GM19463 (cell line): ENCODE measurements at regions not wholly inside any gene's neighbourhood (a gene's known extent, or its start where the extent isn't known, plus 50 kb on each side); places are given as distances from the start of the nearest gene placed in this dataset.
"Not testable (repeated sequence)": the region's sequence is repeated elsewhere in the genome, so short reads cannot be mapped to it uniquely, and the experiment has no call there.

Experiments
- ATAC-seq: cut with Tn5 transposase; IDR thresholded peaks from one replicate; pipeline ENCODE4 v1.9.1; 2021; ENCODE audit warnings: mild to moderate bottlenecking, moderate library complexity; ENCODE audit not compliant: unreplicated experiment

DNA sequence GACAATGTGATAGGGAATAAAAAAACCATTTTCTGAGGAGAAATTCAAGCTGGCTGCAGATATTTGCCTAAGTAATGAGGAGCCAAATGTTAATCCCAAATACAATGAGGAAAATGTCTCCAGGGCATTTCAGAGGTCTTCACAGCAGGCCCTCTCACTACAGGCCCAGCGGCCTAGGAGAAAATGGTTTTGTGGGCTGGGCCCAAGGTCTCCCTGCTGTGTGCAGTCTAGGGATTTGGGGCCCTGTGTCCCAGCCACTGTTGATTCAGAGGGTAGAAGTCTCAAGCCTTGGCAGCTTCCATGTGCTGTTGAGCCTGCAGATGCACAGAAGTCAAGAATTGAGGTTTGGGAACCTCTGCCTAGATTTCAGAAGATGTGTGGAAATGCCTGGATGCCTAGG is 778.7 kb downstream of the CENPC start:
- no peak for ATAC-seq

DNA sequence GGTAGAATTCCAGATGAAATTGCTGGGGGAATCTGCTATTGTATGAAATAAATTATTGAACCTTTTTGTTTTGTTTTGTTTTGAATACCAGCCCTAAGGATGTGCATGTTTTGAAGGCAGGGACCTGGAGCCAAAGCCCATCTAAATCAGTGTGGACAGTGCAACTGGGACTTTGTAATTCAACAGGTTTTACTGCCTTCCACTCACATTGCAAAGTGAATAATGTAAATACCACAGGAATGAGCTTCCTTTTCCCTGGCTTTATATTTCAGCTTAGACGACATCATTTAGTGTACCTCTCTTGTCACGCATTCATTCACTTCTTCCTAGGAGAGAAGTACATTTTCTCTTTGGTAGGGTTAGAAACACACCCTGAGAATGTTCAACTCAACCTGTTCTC is 795.0 kb downstream of the CENPC start:
- ATAC-seq = no peak

DNA sequence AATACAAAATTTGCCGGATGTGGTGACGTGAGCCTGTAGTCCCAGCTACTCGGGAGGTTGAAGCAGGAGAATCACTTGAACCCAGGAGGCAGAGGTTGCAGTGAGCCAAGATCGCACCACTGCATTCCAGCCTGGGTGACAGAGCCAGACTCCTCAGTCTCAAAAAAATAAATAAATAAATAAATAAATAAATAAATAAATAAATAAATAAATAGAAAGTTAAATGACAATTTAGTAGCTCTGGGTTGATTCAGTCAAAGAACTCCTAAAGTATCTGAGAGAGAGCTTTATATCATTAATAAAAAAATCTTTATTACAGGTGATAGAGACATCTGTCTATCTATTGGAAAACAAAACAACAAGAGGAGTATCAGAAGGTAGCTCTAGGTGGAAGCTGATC is 798.4 kb downstream of the CENPC start:
- ATAC-seq = not testable (repeated sequence)

DNA sequence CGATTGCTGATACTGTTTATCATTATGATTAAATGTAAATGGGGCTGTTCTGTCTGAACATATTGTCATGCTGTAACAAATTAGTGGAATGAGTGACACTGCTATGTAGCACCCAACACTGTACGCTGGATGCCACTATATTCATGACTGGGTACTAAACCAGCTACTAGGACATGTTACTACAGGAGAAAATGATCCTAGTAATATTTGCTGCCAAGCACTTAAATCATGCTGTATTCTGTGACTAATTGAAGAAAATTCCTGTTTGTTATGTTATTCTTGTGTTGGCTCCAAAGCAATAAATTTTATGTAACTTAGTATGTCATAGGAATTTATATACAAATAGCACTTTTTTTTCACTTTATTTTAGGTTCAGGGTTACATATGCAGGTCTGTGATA is 804.2 kb downstream of the CENPC start:
- ATAC-seq = no peak

DNA sequence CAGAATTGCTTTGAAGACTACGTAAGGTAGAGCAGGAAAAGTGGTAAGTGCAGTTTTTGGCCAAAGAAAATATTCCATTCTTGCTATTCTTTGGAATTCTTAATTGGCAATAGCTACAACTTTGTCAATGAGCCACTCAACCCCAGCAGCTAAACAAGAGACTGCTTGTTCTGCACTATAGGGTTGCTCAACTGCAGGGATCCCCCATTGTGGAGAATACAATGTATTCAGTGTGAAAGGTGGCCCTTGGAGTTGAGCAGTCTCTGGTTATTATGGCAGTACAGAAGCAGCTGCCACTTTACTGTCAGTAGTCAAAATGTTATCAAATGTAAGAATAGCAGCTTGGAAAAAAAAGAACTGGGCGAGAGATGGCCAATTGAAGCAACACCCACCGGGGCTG is 808.7 kb downstream of the CENPC start:
- ATAC-seq = no peak

DNA sequence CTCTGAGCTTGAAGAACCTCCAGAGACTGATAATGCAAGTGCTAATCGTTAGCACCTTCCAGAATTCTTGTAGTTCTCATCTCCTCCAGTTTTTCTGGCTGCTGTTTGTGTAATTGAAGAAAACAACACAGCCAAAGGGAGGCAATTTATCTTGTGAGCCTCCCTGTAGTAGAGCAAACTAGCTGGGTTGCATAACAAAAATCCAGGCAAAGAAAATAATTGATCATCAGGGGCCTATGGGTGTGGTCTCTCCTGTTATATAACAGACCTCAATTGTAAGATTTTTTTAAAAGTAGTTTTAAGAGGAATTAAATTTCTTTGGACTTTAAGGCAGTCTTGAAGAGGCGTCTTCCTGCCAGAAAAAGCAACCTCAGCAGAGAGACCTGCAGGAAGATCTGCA is 817.0 kb downstream of the CENPC start:
- no peak for ATAC-seq

DNA sequence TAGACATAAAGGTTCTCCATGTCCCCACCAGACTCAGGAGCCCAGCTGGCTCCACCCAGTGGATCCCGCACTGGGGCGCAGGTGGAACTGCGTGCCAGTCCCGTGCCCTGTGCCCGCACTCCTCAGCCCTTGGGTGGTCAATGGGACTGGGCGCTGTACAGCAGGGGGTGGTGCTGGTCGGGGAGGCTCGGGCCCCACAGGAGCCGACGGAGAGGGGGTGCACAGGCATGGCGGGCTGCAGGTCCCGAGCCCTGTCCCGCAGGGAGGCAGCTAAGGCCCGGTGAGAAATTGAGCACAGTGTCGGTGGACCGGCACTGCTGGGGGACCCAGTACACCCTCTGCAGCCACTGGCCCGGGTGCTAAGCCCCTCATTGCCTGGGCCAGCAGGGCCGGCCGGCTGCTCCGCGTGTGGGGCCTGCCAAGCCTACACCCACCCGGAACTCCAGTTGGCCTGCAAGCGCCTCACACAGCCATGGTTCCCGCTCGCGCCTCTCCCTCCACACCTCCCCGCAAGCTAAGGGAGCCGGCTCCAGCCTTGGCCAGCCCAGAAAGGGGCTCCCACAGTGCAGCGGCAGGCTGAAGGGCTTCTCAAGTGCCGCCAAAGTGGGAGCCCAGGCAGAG is 832.9 kb downstream of the CENPC start:
- ATAC-seq = not testable (repeated sequence)

DNA sequence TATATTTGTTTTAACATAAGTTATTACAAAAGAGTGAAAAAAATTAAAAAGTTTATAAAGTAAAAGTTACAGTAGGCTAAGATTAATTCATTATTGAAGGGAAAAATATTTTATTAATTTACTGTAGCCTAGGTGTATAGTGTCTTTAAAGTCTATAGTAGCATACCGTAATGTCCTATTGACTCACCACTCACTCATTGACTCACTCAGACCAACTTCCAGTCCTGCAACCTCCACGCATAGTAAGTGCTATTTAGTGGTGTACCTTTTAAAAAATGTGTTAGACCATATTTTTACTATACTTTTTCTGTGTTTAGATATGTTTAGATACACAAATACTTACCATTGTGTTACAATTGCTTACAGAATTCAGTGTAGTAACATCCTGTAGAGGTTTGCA is 841.1 kb downstream of the CENPC start:
- ATAC-seq = no peak

DNA sequence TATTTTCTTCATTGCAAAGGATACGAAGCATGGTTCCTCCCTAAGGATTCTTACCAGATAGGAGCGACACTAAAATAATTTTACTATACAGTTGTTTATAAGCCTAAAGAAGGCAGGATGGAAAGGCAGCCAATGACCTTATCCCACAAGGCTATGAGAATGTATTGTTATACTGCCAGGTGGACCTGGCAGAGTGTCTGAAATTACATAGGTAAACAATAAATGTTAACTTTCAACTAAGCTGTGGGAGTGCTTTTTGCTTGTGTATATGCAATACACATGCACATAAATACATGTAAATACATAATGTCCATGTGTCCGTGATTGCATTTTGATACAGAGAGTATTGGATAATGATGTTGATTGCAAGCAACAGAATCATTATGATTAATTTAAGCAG is 850.6 kb downstream of the CENPC start:
- no peak for ATAC-seq

DNA sequence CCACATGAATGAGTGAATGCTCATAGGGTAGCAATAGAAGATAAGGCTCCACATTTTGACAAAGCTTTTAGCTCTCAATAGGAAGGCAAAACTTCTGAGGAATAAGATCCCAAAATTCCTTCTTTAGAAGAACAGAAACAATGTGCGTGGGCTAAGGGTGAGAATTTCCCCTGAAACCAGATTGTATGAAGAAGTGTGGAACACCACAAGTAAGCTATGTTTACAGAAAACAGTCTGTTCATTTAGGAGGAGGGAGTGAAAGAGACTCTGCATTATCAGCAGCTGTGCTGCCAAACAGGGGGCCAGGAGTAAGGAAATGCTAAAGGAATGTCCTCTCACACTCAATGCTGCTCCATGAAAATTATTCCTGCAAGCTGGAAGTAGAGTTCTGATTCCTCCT is 851.6 kb downstream of the CENPC start:
- ATAC-seq = no peak

DNA sequence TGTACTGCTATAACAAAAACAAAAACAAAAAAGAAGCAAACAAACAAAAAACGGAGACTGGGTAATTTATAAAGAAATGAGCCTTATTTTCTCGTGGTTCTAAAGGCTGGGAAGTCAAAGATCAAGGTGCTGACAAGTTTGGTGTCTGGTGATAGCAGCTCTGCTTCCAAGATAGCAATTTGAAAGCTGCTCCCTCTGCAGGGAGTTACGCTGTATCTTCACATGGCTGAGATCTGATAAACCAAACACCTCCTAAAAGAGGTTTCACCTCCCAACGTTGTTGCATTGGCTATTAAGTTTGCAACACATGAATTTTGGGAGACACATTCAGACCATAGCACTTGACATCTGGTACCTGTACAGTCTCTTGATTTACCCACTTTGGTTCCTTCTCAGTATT is 854.2 kb downstream of the CENPC start:
- ATAC-seq = no peak

DNA sequence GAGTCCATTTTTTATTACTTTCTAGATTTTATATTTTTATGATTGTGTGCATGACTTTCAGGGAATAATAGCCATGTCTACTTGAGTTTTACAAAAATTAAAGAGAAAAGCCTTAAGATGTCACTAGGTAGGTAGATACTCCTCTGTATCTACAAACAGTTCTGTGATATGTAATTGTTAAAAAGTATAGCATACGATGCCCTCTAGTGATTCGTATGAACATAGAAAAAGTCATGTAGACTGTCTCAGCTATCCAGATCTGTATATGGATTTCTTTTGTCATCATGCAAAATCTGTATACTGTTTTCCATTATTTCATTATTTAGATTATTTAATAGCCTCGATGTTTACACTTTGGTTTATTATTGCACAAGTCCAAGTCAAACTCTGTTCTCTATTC is 856.6 kb downstream of the CENPC start:
- no peak for ATAC-seq

DNA sequence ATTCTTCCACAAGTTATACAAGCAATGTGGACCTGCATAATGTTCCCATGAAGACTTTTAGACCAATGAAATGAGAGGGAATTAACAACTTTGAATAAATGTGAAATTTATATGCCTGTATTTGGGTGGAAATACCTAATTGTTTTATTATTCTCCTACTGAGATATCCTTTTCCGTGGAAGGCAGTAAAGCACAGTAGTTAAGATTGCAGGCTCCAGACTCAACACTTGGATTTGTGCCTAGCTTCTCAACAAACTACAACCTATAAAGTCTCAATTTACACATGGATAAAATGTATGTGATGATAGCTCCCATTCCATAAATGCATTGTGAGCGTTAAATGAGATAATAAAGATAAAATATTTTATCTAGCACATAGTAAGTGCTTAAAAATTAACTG is 857.8 kb downstream of the CENPC start:
- no peak for ATAC-seq

DNA sequence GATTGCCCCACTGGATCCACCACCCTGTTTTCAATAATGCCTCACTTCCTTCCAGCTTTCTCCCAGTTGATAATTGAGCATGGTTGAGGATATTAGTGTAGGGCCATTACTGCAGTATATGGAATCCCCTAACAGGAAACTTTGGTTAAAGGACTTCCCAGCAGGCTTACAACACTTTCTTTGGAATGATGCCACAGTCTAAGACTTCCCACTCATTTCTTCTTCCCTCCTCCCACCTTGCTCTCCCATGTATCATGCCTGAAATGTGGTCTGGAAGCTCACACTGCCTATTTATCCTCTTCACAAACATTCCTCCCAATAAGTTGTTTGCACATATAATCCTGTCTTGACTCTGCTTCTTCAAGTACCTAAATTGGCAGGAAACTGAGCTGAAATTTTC is 863.3 kb downstream of the CENPC start:
- no peak for ATAC-seq

DNA sequence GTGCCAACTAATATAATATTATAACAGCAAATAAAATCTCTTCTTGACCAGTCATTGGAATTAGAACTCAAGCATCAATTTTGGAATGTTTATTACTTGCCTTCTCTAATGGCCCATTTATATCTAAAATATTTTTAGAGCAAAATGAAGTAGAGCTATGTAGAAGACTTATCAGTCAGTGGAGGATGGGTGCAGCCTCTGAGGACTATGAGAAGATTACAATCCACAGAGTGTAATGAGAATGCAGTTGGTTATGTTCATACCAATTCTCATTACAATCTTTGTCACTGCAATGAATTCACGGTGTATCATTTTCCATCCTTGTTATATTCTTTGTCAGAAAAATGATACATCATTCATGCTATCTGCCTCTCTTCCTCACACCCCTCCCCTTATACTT is 878.1 kb downstream of the CENPC start:
- ATAC-seq = no peak

DNA sequence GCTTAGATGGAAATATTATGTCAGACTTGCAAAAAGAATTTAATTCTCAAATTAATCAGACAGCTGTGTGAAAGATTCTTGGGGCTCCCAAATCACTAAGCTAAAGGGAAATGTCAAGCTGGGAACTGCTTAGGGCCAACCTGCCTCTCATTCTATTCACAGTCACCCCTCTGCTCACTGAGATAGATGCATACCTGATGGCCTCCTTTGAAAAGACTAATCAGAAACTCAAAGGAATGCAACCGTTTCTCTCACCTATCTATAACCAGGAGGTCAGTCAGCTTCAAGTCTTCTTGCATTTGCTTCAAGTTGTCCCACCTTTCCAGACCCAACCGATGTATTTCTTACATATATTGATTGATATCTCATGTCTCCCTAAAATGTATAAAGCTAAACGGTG is 882.7 kb downstream of the CENPC start:
- ATAC-seq = no peak

DNA sequence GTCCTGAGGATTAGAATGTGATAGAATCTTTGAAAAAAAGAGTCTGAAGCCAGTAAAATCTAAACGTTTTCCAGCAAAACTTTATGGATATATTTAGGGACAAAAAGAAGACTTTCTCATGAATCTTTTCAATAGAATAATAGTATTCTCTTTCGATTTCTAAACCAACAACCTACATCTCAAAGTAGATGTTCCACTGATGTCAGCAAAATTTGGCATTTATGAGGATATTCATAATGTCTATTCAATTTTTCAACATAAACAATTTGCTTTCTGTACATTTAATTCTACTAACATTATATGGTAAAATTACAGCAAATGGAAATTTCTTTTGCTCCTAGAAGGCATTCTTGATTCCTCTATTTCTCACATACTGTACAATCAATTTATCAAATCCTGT is 886.5 kb downstream of the CENPC start:
- ATAC-seq = no peak

DNA sequence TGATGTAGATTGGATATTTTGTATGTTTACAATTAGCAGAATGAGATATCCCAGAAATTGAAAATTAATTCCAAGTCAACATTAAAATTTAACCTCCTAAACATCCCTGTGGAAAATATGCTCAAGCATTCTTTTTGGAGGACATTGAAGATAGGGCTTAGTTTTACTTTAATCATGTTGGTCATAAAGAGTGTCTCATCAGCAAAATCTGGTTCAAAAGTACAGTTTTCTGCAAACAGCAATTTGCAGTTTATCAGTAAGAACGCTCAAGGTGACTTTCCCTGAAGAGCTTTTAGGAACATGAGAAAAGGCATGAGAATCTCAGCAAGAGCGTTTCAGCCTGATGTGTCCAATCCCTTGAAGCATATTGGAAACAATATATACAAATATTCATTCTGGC is 889.8 kb downstream of the CENPC start:
- ATAC-seq = no peak

DNA sequence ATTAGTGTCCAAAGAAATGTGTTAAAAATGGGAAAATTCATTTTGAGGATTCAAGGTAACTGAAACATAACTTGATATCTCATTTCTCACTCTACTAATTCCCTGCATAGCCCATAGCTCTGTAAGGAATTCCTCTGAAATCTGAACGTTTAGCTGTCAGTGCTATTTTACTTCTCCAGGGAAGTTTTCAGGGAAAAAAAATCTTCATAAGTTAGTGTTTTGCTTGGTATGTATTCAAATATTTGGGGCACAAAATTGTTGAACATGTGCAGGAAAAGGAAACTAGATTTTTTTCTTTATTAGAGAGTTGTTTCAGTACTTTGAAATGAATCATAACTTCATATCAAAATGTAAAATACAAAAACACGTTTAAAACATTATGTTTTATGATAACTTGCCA is 891.4 kb downstream of the CENPC start:
- no peak for ATAC-seq

DNA sequence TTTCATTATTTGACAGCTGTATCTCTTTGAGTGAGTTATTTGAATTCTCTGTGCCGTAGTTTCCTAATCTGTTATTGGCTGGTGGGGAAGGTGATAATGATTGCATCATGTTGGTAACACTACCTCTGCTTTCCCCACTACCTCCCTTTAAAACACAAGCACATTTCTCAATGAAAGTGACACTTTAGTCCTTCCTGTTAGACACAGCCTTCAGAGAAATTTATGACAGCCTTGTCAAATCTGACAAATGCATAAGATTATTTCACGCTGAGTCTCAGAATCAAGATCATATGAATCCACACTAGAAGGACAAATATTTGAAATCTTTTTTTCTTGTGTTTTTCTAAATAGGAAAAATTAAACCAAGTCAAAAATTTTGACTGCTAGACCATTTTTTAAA is 896.1 kb downstream of the CENPC start:
- ATAC-seq = no peak

DNA sequence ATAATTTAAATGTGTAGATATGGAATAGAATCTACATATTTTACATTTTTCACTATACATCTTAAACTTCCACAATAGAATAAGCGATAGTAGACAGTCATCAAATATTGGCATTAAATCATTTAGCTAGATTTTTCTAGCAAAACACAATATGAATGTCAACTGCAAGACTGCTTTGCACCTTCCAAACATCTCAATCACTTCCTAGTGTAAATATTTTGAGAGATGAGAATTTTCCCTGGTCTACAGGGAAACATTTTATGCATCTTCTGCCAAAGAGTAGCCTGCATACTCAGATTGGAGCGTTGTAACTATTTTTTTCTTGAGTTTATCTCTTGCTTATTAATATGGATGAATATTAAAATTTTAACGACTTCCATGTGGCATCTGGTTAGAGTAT is 897.4 kb downstream of the CENPC start:
- ATAC-seq = no peak

DNA sequence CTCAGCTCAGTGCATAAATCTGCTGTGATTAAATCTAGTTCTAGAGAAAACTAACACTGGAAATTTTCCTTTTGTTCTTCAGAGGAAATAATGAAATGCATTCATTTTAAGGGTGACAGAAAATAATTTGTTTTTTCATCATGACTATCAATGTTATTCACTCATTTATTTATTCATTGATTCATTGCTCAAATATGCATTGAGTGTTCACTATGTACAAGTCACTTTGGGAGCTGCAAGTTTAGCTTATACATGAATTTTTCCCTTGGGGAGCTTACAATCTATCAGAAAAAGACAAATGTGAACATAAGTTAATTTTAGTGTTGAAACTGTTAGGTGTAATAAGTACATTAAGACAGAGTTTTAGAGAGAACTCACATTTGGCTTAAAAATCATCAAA is 897.8 kb downstream of the CENPC start:
- no peak for ATAC-seq

DNA sequence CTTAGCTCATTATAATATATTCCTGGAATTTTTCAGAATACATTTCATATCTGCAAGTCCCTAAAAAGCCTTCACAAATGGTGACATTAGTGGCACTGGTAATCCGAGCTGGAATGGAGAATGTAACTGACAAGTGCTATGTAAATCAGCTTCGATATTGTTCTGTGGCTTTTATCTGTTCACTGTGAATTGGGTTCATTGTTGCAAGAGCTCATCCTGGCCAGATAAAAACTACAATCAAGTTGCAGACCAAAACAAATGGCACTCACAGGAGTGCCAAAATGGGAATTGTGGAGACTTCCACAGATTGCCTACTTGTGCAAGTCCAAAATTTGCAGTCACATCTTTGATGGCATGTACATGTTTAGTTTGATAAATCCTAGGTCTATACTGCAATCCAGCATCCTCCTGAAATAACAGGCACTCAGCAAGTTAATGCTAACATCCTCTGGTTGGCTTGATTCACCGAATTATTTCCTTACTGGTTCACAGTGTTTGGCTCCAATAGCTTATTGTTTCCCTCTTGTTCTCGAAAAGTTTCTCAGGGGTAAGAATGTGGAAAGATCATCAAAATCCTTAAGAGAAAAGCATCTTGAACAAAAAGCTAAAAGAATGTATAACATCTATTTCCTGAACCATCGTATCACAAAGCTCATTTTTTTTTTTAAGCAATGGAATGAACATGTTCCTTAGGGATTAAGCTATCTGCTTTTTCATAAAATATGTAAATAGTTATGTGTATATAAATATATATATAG is 904.9 kb downstream of the CENPC start:
- ATAC-seq = no peak
